Left colon (tissue), 2 donors: ENCODE measurements at regions not wholly inside any gene's neighbourhood (a gene's known extent, or its start where the extent isn't known, plus 50 kb on each side); places are given as distances from the start of the nearest gene placed in this dataset.
"Not testable (repeated sequence)": the region's sequence is repeated elsewhere in the genome, so short reads cannot be mapped to it uniquely, and the experiment has no call there.

Experiments
- ATAC-seq: fragments of 200-7000 bp; cut with Tn5 transposase; one replicate; pipeline ENCODE4 v1.9.1; 2020; ENCODE audit warnings: mild to moderate bottlenecking, moderate library complexity
- DNase-seq, 2 donors: peaks; one replicate each; pipeline ENCODE4 v3.0.0-alpha.2; 2020
- intact Hi-C, 2 donors: fragments of 100-400 bp; cut with DNase I in 1 of 2; cut with micrococcal nuclease in 1 of 2; formaldehyde crosslinking; loops; one replicate each; pipeline versions ENCODE4 v1.11.2 to v1.14.0; 2022; cut with DNase I, micrococcal nuclease
- donor health status: DM: no; HTN: no; CAD: no.
- donor health status: DM: yes; HTN: yes; CAD: no.

DNA sequence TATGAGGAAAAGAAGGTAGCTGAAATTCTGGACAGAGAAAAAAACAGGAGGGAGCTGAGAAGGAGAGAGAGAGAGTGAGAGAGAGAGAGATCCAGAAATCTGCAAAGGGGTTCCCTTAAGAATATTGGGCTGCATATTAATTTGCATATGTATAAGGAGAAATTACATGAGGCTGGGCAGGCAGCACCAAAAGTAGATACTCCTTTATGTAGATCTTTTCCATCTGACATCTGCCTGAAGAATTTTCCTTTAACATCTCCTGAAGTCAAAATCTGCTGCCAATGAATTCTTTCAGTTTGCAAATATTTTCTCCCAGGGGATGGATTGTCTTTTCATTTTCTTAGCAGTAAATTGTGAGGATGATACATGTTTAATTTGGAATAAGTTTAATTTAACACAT is 1365.3 kb downstream of the GATA3 start:
- ATAC-seq: no peak
- no peak for DNase-seq
- intact Hi-C loops: no loop called here

GRCh38 chr10:9427209-9427608 is 1372.7 kb downstream of the GATA3 start:
- DNase-seq (no peak), ATAC-seq (no peak)
- intact Hi-C loops: no loop called here

DNA sequence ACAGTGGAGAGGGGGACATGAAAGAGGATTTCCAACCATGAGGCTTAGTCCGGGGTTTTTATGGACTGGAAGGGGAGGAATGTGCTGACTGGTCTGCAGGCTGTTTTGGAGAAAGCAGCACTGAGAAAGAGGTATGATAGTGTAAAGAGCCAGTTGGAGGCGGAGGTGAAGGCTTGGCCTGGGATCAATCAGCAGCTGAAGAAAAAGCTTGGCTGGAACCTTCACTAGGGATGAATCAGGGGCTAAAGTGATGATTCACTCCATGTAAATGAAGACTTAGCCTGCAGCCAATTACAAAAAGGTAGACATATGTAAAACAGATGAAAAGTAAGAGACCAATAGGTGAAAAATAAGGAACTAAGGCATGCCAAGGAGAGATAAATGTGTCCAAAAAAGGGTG is 1382.6 kb downstream of the GATA3 start:
- DNase-seq (no peak), ATAC-seq (no peak)
- intact Hi-C loops: no loop called here

DNA sequence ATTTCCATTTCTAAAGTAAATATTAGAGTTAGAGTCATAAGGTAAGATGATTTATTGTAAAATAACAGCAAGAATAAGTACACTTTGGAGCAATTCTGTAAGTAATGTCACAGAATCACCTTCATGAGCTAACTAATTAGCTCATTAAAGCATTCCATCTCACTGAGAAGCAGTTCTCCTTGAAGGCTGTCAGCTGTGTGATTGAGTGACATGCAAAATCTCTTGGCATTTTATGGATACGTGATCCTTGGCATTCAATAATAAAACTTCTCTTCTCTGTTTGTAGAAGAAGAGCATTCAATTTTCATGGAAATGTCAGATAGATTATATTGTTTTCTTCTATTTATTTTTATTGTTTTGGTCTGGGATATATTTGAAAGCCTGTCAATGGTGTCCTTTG is 1389.3 kb downstream of the GATA3 start:
- intact Hi-C loops: no loop called here
- DNase-seq (no peak), ATAC-seq (no peak)

DNA sequence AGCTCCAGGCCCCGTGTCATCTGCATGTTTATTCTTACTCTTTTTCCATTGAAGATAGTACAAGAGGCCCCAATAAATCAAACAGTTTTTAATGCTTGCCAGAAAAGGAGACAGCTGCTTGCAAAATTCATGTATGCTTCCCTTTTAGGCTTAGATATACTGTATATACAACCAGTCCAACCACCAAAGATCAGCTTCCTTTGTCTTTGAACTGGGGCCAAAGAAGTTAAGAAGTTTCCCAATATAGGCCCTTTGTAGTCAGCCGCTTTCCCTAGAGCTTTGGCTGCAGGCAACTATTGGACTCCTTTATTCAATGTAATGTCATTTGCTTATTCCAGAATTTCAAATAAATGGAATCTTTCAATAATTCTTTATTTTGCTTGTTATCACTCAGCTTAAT is 1395.0 kb downstream of the GATA3 start:
- intact Hi-C loops: no loop called here
- no peak for DNase-seq
- no peak for ATAC-seq

DNA sequence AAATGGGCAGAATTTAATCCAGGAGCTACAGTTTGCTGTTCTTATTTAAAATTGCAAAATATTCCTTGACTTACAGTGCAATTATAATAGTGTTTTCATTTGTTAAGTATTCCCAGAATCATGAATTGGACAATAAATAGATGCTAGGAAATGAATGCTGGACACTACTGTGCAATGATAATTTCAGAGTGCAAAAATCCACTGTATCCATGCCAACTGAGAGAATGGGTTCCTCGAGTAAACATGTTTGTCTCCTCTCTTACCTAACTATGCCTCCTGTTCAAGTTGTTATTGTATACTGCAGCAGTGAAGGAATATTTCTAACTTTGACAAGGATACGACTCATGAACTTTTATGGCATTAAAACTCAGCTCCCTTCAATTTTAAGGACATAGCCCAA is 1396.3 kb downstream of the GATA3 start:
- intact Hi-C loops: no loop called here
- DNase-seq (no peak), ATAC-seq (no peak)

DNA sequence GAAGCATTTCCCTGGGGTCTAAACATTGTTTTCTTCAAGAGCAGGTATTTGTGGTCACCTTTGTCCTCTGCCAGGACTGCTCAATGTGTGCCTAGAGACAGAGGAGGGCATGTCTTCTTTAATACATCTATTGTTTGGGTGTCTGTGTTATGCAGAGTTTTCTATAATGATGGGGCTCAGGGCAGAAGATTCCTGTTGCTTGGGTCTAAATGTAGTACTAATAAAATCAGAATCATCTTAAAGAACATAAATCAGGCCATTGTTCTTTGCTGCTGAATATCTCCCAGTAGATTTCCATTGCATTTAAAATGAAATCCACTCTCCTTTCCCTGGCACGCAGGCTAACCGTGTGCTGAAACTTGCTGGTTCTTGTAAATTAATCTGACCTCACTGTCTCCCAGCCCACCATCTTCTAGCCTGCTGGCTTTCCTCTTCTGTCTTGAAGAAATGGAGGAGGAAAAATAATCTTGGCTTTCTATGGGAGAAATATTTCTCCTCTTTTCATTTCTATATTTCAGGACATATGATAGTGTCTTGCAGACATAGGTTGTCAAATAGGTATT is 1396.8 kb downstream of the GATA3 start:
- intact Hi-C loops: no loop called here
- DNase-seq (no peak), ATAC-seq (no peak)

- no peak for ATAC-seq
- intact Hi-C loops: no loop called here
- no peak for DNase-seq
Observed at GRCh38 chr10:9452056-9452455, 1397.6 kb downstream of the GATA3 start.

GRCh38 chr10:9453871-9454270 is 1399.4 kb downstream of the GATA3 start:
- ATAC-seq, DNase-seq, intact Hi-C loops: not testable (repeated sequence)

- ATAC-seq (no peak), DNase-seq (no peak)
- intact Hi-C loops: no loop called here
Observed at GRCh38 chr10:9469663-9470205, 1415.2 kb downstream of the GATA3 start.

GRCh38 chr10:9470581-9470980 is 1416.1 kb downstream of the GATA3 start:
- ATAC-seq: no peak
- intact Hi-C loops: no loop called here
- DNase-seq: no peak

DNA sequence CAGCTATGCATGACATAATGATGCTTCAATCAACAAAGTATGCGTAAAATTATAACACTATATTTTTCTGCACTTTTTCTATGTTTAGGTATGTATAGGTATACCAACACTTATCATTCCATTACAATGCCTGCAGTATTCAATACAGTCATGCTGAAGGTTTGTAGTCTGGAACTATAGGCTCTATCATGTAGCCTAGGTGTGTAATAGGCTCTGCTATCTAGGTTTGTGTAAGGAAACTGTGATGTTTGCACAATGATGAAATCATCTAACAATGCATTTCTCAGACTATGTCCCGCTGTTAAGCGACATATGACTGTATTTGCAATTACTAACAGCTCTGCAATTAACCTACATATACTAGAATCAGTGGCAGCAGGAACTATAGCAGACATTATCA is 1447.5 kb downstream of the GATA3 start:
- intact Hi-C loops: no loop called here
- no peak for ATAC-seq
- DNase-seq: no peak

DNA sequence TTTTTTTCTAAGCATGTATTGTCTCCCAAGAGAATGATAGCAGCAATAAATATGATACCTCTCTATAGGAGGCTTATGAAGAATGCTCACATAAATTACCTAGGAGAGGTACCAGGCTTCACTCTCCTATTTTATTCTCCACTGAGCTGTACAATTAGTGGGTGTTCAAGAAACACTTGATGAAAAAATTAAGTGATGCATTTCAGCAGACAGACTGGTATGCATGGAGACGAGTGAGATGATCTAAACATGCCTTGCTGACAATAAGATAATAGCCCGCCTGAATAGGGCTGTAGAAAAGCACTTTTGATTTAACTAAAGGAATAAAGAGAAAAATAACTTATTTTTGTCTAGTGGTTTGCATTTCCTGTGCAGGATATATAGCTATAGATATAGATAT is 1449.7 kb downstream of the GATA3 start:
- intact Hi-C loops: no loop called here
- ATAC-seq (no peak), DNase-seq (no peak)

DNA sequence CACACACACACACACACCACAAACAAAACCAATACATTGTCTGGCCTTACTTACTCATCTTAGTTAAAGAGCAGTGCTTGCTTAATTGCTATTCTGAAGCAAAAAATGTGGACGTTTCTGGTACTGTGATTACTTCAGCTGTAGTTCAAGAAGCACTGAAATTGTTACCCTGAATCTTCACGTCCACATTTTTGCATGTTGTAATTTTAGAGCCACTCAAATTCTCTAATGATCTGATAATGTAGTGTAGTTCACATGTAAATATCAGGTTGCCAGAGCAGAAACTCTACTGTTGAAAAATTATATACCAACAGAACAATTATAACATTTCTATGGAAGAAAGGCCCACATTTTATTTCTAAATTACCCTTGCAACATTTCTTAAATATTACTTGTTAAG is 1451.1 kb downstream of the GATA3 start:
- DNase-seq (no peak), ATAC-seq (no peak)
- intact Hi-C loops: no loop called here

GRCh38 chr10:9508606-9509005 is 1454.1 kb downstream of the GATA3 start:
- ATAC-seq (no peak), DNase-seq (no peak)
- intact Hi-C loops: no loop called here

- intact Hi-C loops: no loop called here
- no peak for DNase-seq
- ATAC-seq: no peak
Observed at GRCh38 chr10:9510626-9511025, 1456.1 kb downstream of the GATA3 start.

DNA sequence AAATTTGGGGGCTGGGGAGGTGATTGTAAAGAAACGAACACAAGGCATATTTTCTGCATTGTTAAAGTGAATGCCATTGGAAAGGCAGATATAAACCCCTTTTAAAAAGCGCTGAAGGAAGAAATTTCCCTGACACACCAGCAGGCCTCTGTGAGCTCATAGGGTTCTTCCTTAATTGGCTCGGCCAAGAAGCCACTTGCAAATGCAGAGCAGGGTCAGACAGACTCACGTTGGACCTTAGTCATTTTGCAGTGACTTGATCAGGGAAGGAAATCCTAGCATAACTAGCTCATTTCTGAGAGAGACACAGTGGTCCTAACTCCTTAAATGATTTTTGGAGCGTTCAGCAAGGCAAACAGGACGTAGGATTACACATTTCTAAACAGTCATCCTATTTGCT is 1461.4 kb downstream of the GATA3 start:
- ATAC-seq (no peak), DNase-seq (no peak)
- intact Hi-C loops: no loop called here

- intact Hi-C loops: no loop called here
- ATAC-seq: no peak
- no peak for DNase-seq
Observed at GRCh38 chr10:9535744-9536143, 1481.3 kb downstream of the GATA3 start.

DNA sequence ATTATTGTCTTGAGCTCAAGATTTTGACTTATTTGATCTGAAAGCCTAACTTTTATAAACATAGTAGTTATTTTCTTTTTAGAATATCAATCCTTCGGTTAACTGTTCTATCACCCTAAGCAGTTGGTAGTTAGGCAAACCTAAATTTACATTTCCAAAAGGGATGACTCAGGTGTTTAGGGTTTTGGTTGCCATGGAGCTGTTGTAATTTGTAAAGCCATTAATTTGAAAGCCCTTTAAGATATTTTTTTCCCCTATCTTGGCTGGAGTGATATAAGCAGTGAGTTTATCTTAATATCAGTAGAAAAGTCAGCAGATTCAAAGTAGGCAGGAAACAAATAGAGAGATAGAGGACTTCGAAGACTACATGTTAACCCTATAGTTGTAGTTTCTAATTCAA is 1472.6 kb upstream of the CELF2 start:
- ATAC-seq (no peak), DNase-seq (no peak)
- intact Hi-C loops: no loop called here

DNA sequence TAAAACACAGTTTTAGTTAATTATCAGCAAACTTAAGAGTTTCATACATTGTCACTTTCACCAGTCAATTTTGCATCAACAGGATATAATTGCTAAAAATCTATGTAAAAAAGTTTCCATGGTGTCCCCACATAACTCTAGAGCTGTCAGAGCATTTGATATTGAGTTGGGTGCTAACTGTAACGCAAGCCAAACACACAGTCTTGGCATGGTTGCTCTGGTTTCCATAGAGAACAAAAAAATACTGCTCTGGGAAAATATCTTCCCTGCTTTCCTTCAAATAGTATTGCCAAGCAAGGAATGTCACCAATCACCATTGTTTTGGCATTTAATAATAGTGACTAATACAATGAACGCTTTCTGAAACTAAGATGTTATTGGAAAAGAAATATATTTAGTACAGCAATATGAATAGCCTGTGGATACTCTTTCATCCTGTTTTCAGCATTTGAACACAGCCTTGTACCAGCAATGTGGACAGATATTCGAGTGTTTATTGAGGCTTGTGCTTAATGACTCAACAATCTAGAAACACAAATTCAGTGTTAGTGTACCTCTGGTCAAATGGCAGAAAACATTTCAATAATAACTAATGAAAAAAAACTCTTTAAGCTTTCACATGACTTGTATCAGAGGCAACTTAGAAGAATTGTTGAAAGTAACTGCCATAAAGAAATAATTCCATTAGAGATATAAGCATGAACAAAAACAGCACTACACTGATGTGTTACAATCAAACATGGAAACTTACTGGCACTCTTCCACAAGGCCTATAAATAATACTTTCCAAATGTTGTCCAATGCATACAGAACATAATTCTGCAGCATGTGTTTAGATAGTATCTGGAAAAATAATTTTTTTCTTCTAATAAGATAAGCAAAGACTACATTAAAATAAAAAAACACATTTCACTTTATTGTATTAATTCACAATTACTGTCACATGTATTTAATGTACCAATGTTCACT is 1469.5 kb upstream of the CELF2 start:
- intact Hi-C loops: no loop called here
- DNase-seq: no peak

More for the DNA sequence above, 1469.5 kb upstream of the CELF2 start:
- ATAC-seq: no peak
